H1 (cell line): ENCODE measurements at regions not wholly inside any gene's neighbourhood (a gene's known extent, or its start where the extent isn't known, plus 50 kb on each side); places are given as distances from the start of the nearest gene placed in this dataset.

ENCODE experiments used
- CTCF ChIA-PET: fragments of 300-600 bp; sonication (Branson Sonifier 250); formaldehyde crosslinking; loops from one replicate; lab custom pipeline; 2021; ENCODE audit not compliant: partially characterized antibody; lab: Charles Lee
- POLR2A ChIA-PET: fragments of 300-600 bp; sonication (Branson Sonifier 250); formaldehyde crosslinking; loops from one replicate; lab custom pipeline; 2021; ENCODE audit warnings: inconsistent platforms; ENCODE audit not compliant: partially characterized antibody; lab: Charles Lee
- DNase-seq, 2 experiments: peaks; one replicate each; pipeline versions ENCODE4 v3.0.0 to v3.0.0-alpha.2; 2010 to 2022; ENCODE audit warnings: low spot score in 2 of 2, low read depth in 1 of 2, mixed read lengths in 1 of 2
- FAIRE-seq: peaks from 2 replicates; lab custom pipeline; 2011; peaks lifted over from hg19 to GRCh38; lab: Jason Lieb, UNC
- H2AFZ ChIP-seq: 2 replicates; pipeline ENCODE4 v1.8.1; 2012; ENCODE audit warnings: low read length, inconsistent platforms
- H2AK5ac ChIP-seq: 2 replicates; pipeline ENCODE4 v1.6.1; 2013; ENCODE audit warnings: low read depth, low read length
- H2BK120ac ChIP-seq: replicated peaks from 2 replicates; pipeline ENCODE3; 2013; ENCODE audit warnings: low read depth, low read length, inconsistent platforms
- H2BK12ac ChIP-seq: 2 replicates; pipeline ENCODE4 v1.6.1; 2013; ENCODE audit warnings: low read depth, low read length
- H2BK15ac ChIP-seq: 2 replicates; pipeline ENCODE4 v1.6.1; 2013; ENCODE audit warnings: low read length
- H2BK20ac ChIP-seq: 2 replicates; pipeline ENCODE4 v1.6.1; 2013; ENCODE audit warnings: low read length
- H2BK5ac ChIP-seq: 2 replicates; pipeline ENCODE4 v1.6.1; 2013; ENCODE audit warnings: low read depth, low read length
- H3K14ac ChIP-seq: 2 replicates; pipeline ENCODE4 v1.6.1; 2013; ENCODE audit warnings: inconsistent platforms; ENCODE audit not compliant: insufficient read length
- H3K18ac ChIP-seq: 2 replicates; pipeline ENCODE4 v1.6.1; 2013; ENCODE audit warnings: low read length; ENCODE audit errors: extremely low read depth
- H3K23ac ChIP-seq: 2 replicates; pipeline ENCODE4 v1.6.1; 2013; ENCODE audit warnings: inconsistent platforms; ENCODE audit not compliant: insufficient read length
- H3K23me2 ChIP-seq: 2 replicates; pipeline ENCODE4 v1.6.1; 2013; ENCODE audit warnings: low read depth, low read length
- H3K27ac ChIP-seq: 2 replicates; pipeline ENCODE4 v1.6.1; 2011; ENCODE audit warnings: low read depth, low read length, inconsistent platforms
- H3K27me3 ChIP-seq, 4 experiments: replicated peaks in 1 of 4; 1 replicate in 1 of 4; 2 replicates in 3 of 4; pipeline versions ENCODE4 v1.6.1 to v1.8.1; 2011 to 2013; ENCODE audit warnings: low read length in 3 of 4, mild to moderate bottlenecking in 3 of 4, inconsistent platforms in 2 of 4, mixed read lengths in 2 of 4, moderate library complexity in 1 of 4; ENCODE audit not compliant: control insufficient read depth in 3 of 4, insufficient read depth in 3 of 4; ENCODE audit errors: extremely low read depth in 1 of 4
- H3K36me3 ChIP-seq, 4 experiments: 2 replicates each; pipeline versions ENCODE4 v1.6.1 to v1.8.1; 2011 to 2013; ENCODE audit warnings: mild to moderate bottlenecking in 4 of 4, low read length in 3 of 4, moderate library complexity in 2 of 4, control low read depth in 1 of 4, inconsistent platforms in 1 of 4; ENCODE audit not compliant: insufficient read depth in 4 of 4, control insufficient read depth in 2 of 4
- H3K4ac ChIP-seq: replicated peaks from 2 replicates; pipeline ENCODE3; 2013; ENCODE audit warnings: low read length, low read depth, mixed read lengths, inconsistent platforms; ENCODE audit not compliant: insufficient read length
- H3K4me1 ChIP-seq, 4 experiments: replicated peaks in 1 of 4; 1 replicate in 1 of 4; 2 replicates in 3 of 4; pipeline versions ENCODE4 v1.6.1 to v1.8.1; 2011 to 2013; ENCODE audit warnings: low read length in 3 of 4, inconsistent platforms in 2 of 4, mixed read lengths in 1 of 4; ENCODE audit not compliant: insufficient read depth in 4 of 4, control insufficient read depth in 3 of 4
- H3K4me2 ChIP-seq, 2 experiments: 2 replicates each; pipeline versions ENCODE4 v1.6.1 to v1.8.1; 2011 to 2013; ENCODE audit warnings: low read depth in 2 of 2, low read length in 2 of 2, control low read depth in 1 of 2, inconsistent platforms in 1 of 2, mild to moderate bottlenecking in 1 of 2; ENCODE audit not compliant: insufficient read depth in 1 of 2
- H3K4me3 ChIP-seq, 4 experiments: fragments of 200-600, 300-600 bp in 1 of 4; sonication (generic), shearing (Covaris generic), sonication (Bioruptor Twin) in 1 of 4; 2 replicates each; pipeline versions ENCODE4 v1.5.1 to v1.8.1; 2011 to 2016; ENCODE audit warnings: low read length in 4 of 4, low read depth in 3 of 4, control low read depth in 2 of 4, inconsistent platforms in 2 of 4, mild to moderate bottlenecking in 2 of 4, mixed read lengths in 1 of 4, moderate library complexity in 1 of 4; ENCODE audit not compliant: insufficient read depth in 2 of 4; ENCODE audit errors: extremely low read depth in 1 of 4
- H3K56ac ChIP-seq: replicated peaks from 2 replicates; pipeline ENCODE3; 2013; ENCODE audit warnings: low read depth, mild to moderate bottlenecking, mixed read lengths, low read length, inconsistent platforms; ENCODE audit not compliant: insufficient read length
- H3K79me1 ChIP-seq: 2 replicates; pipeline ENCODE4 v1.6.1; 2013; ENCODE audit warnings: low read depth, low read length, control low read depth
- H3K79me2 ChIP-seq, 2 experiments: 2 replicates each; pipeline versions ENCODE4 v1.6.1 to v1.8.1; 2012 to 2013; ENCODE audit warnings: low read length in 2 of 2, mild to moderate bottlenecking in 2 of 2, inconsistent platforms in 1 of 2; ENCODE audit not compliant: insufficient read depth in 2 of 2, control insufficient read depth in 1 of 2
- H3K9ac ChIP-seq, 4 experiments: replicated peaks in 1 of 4; 1 replicate in 1 of 4; 2 replicates in 3 of 4; pipeline versions ENCODE4 v1.6.1 to v1.8.1; 2011 to 2013; ENCODE audit warnings: low read depth in 3 of 4, low read length in 3 of 4, control low read depth in 2 of 4, mild to moderate bottlenecking in 2 of 4, moderate library complexity in 2 of 4, inconsistent platforms in 1 of 4; ENCODE audit errors: extremely low read depth in 1 of 4
- H3K9me3 ChIP-seq, 2 experiments: 2 replicates each; pipeline versions ENCODE4 v1.6.1 to v1.8.1; 2012 to 2013; ENCODE audit warnings: mild to moderate bottlenecking in 2 of 2, moderate library complexity in 2 of 2, control low read depth in 1 of 2, inconsistent platforms in 1 of 2, low read depth in 1 of 2, low read length in 1 of 2, mixed read lengths in 1 of 2; ENCODE audit not compliant: insufficient read depth in 2 of 2
- H4K20me1 ChIP-seq, 2 experiments: replicated peaks in 1 of 2; 2 replicates each; pipeline versions ENCODE3 to v1.8.1; 2011 to 2013; ENCODE audit warnings: inconsistent platforms in 2 of 2, low read length in 2 of 2, mild to moderate bottlenecking in 1 of 2; ENCODE audit not compliant: insufficient read depth in 2 of 2, control insufficient read depth in 1 of 2
- H4K5ac ChIP-seq: 2 replicates; pipeline ENCODE4 v1.6.1; 2013; ENCODE audit warnings: low read length, low read depth, mixed read lengths, inconsistent platforms; ENCODE audit not compliant: insufficient read length
- H4K8ac ChIP-seq: 2 replicates; pipeline ENCODE4 v1.8.0; 2013; ENCODE audit warnings: mild to moderate bottlenecking, moderate library complexity, low read length, inconsistent platforms; ENCODE audit not compliant: insufficient read depth; ENCODE audit errors: extremely low read depth
- H4K91ac ChIP-seq: replicated peaks from 2 replicates; pipeline ENCODE3; 2013; ENCODE audit warnings: low read length, mixed read lengths, inconsistent platforms; ENCODE audit not compliant: insufficient read length
- EZH2 ChIP-seq: fragments of 200-600 bp; sonication (generic); IDR thresholded peaks from 2 replicates; pipeline ENCODE4 v1.7.1; 2012; ENCODE audit warnings: low read depth, mild to moderate bottlenecking, moderate library complexity, low read length, inconsistent platforms; ENCODE audit not compliant: severe bottlenecking
- GABPA ChIP-seq: IDR thresholded peaks from 2 replicates; pipeline ENCODE4 v1.6.1; 2011; ENCODE audit warnings: mild to moderate bottlenecking, low read length, moderate library complexity, borderline replicate concordance; ENCODE audit not compliant: insufficient read depth
- NRF1 ChIP-seq: IDR thresholded peaks from 2 replicates; pipeline ENCODE4 v1.6.1; 2011; ENCODE audit warnings: mild to moderate bottlenecking, low read depth, low read length, improper control_type of control experiment
- SP2 ChIP-seq: IDR thresholded peaks from 2 replicates; pipeline ENCODE4 v1.6.1; 2012; ENCODE audit warnings: mild to moderate bottlenecking, low read length, inconsistent platforms
- TCF12 ChIP-seq: IDR thresholded peaks from 2 replicates; pipeline ENCODE4 v1.6.1; 2011; ENCODE audit warnings: low read depth, mild to moderate bottlenecking, low read length
- TEAD4 ChIP-seq: IDR thresholded peaks from 2 replicates; pipeline ENCODE4 v1.6.1; 2012; ENCODE audit warnings: low read depth, low read length, inconsistent platforms, mixed read lengths
- ZNF274 ChIP-seq: IDR thresholded peaks from 2 replicates; pipeline ENCODE4 v1.7.0; 2012; ENCODE audit warnings: low read length, borderline replicate concordance; ENCODE audit errors: extremely low read depth
- WGBS, 2 experiments: shearing (Covaris generic) in 1 of 2; methylation state at CpG; one replicate each; pipeline versions ENCODE4 v1.1.6 to v1.1.7; 2013 to 2015; ENCODE audit warnings: low lambda C conversion rate in 2 of 2, mixed read lengths in 2 of 2, inconsistent platforms in 1 of 2, low coverage in 1 of 2, missing lambda C conversion rate in 1 of 2; ENCODE audit not compliant: insufficient replicate concordance in 2 of 2, insufficient coverage in 1 of 2, insufficient read length in 1 of 2; ENCODE audit errors: extremely low coverage in 1 of 2, missing lambda C conversion rate in 1 of 2; 5-methylcytosine and 5-hydroxymethylcytosine counted together

- no peak for TF ChIP-seq TEAD4
- no peak for TF ChIP-seq TCF12
- no peak for TF ChIP-seq EZH2
- TF ChIP-seq GABPA = no peak
- TF ChIP-seq SP2 = no peak
- TF ChIP-seq ZNF274 = no peak
- no peak for TF ChIP-seq NRF1
- TF ChIP-seq, all 59 proteins: peak for 0
- Histone ChIP-seq H4K8ac (no peak overlapping the region), H2AK5ac (no peak overlapping the region), H3K56ac (no peak overlapping the region), H2BK12ac (no peak overlapping the region), H3K4me3 (no peak overlapping the region), H3K4me2 (no peak overlapping the region), H2BK20ac (no peak overlapping the region), H3K9ac (no peak overlapping the region), H3K27me3 (no peaks in the 10 kb centered on the region), H3K18ac (no peak overlapping the region), H3K4ac (no peak overlapping the region), H4K20me1 (no peaks in the 10 kb centered on the region), H3K27ac (no peak overlapping the region), H3K36me3 (no peaks in the 10 kb centered on the region), H3K23ac (no peak overlapping the region), H2BK15ac (no peak overlapping the region), H4K5ac (no peak overlapping the region), H3K14ac (no peak overlapping the region), H2AFZ (no peak overlapping the region), H3K9me3 (peaks cover 5 to 13% of the 10 kb centered on the region in 2 experiments), H3K23me2 (no peaks in the 10 kb centered on the region), H3K4me1 (no peaks in the 10 kb centered on the region; a peak in 2 of 7 replicates), H2BK120ac (no peak overlapping the region), H4K91ac (no peak overlapping the region), H3K79me2 (no peaks in the 10 kb centered on the region), H3K79me1 (no peaks in the 10 kb centered on the region), H2BK5ac (no peak overlapping the region)
- ChIA-PET POLR2A (no interaction called here), CTCF (interaction anchor here (0.8 kb wide), 1 partner anchor 63 kb away, joined by 4 read pairs; no protein-coding TSS in a partner anchor)
- DNase-seq = no peak
- FAIRE-seq = no peak
- WGBS, 2 experiments = 85% methylated on average over 10 of the region's 10 CpGs; no CpG with 5 or more reads in 1 of the 2 experiments
Measured at GRCh38 chr20:51244466-51244865, 221.6 kb upstream of the KCNG1 start.
